ENCODE measurements at regions not wholly inside any gene's neighbourhood (a gene's known extent, or its start where the extent isn't known, plus 50 kb on each side); places are given as distances from the start of the nearest gene placed in this dataset.

DNA sequence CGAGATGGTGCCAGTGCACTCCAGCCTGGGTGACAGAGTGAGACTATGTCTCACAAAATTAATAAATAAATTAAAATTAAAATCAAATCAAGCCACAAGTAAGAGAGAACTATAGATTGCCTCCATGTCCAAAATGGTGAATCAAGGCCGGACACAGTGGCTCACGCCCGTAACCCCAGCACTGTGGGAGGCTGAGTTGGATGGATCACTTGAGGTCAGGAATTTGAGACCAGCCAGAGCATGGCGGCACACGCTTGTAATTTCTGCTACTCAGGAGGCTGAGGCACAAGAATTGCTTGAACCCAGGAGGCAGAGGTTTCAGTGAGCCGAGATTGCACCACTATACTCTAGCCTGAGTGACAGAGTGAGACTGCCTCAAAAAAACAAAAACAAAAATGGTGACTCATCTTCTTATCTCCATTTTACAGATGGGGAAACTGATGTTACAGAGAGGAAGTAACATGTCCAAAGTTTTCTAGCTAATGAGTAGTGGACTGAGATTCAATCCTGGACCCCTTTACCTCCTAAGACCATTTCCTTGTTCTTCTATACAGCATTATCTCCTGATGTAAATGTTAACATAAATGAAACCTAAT lies 99.0 kb upstream of the HNRNPU start (continued):
- TF ChIP-seq, protein P1, sequence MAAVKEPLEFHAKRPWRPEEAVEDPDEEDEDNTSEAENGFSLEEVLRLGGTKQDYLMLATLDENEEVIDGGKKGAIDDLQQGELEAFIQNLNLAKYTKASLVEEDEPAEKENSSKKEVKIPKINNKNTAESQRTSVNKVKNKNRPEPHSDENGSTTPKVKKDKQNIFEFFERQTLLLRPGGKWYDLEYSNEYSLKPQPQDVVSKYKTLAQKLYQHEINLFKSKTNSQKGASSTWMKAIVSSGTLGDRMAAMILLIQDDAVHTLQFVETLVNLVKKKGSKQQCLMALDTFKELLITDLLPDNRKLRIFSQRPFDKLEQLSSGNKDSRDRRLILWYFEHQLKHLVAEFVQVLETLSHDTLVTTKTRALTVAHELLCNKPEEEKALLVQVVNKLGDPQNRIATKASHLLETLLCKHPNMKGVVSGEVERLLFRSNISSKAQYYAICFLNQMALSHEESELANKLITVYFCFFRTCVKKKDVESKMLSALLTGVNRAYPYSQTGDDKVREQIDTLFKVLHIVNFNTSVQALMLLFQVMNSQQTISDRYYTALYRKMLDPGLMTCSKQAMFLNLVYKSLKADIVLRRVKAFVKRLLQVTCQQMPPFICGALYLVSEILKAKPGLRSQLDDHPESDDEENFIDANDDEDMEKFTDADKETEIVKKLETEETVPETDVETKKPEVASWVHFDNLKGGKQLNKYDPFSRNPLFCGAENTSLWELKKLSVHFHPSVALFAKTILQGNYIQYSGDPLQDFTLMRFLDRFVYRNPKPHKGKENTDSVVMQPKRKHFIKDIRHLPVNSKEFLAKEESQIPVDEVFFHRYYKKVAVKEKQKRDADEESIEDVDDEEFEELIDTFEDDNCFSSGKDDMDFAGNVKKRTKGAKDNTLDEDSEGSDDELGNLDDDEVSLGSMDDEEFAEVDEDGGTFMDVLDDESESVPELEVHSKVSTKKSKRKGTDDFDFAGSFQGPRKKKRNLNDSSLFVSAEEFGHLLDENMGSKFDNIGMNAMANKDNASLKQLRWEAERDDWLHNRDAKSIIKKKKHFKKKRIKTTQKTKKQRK (IDR thresholded peaks at IDR 0.05; ENCODE audit: borderline replicate concordance, low read depth, low read length) = no peak
- TF ChIP-seq, protein P2, sequence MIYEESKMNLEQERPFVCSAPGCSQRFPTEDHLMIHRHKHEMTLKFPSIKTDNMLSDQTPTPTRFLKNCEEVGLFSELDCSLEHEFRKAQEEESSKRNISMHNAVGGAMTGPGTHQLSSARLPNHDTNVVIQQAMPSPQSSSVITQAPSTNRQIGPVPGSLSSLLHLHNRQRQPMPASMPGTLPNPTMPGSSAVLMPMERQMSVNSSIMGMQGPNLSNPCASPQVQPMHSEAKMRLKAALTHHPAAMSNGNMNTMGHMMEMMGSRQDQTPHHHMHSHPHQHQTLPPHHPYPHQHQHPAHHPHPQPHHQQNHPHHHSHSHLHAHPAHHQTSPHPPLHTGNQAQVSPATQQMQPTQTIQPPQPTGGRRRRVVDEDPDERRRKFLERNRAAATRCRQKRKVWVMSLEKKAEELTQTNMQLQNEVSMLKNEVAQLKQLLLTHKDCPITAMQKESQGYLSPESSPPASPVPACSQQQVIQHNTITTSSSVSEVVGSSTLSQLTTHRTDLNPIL (CRISPR knock-in tag; IDR thresholded peaks at IDR 0.05) = no peak
- TF ChIP-seq POLR2AphosphoS2 (IDR thresholded peaks at IDR 0.05; ENCODE audit: low read length) (no peak), GTF2F1 (IDR thresholded peaks at IDR 0.05; ENCODE audit: low read depth, low read length) (no peak), CREM (IDR thresholded peaks at IDR 0.05; ENCODE audit: low read depth) (0 out of 2 replicates have a peak, but pooled peaks have one; percentile 8), SIRT6 (IDR thresholded peaks at IDR 0.05; ENCODE audit: low read depth, low read length) (no peak), U2AF1 (optimal IDR thresholded peaks at IDR 0.05; ENCODE audit: low read depth, low read length) (no peak), ZFP30 (CRISPR knock-in tag; IDR thresholded peaks at IDR 0.05; ENCODE audit: borderline replicate concordance) (no peak), ZNF586 (CRISPR knock-in tag; conservative IDR thresholded peaks at IDR 0.05) (no peak), RBM39 (optimal IDR thresholded peaks at IDR 0.05; ENCODE audit: low read depth, low read length) (no peak), ZNF263 (CRISPR knock-in tag; IDR thresholded peaks at IDR 0.05; ENCODE audit: borderline replicate concordance) (no peak)
- TF ChIP-seq, protein P3, sequence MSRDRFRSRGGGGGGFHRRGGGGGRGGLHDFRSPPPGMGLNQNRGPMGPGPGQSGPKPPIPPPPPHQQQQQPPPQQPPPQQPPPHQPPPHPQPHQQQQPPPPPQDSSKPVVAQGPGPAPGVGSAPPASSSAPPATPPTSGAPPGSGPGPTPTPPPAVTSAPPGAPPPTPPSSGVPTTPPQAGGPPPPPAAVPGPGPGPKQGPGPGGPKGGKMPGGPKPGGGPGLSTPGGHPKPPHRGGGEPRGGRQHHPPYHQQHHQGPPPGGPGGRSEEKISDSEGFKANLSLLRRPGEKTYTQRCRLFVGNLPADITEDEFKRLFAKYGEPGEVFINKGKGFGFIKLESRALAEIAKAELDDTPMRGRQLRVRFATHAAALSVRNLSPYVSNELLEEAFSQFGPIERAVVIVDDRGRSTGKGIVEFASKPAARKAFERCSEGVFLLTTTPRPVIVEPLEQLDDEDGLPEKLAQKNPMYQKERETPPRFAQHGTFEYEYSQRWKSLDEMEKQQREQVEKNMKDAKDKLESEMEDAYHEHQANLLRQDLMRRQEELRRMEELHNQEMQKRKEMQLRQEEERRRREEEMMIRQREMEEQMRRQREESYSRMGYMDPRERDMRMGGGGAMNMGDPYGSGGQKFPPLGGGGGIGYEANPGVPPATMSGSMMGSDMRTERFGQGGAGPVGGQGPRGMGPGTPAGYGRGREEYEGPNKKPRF (IDR thresholded peaks at IDR 0.05; ENCODE audit: low read depth, low read length) = no peak
- TF ChIP-seq, protein P4, sequence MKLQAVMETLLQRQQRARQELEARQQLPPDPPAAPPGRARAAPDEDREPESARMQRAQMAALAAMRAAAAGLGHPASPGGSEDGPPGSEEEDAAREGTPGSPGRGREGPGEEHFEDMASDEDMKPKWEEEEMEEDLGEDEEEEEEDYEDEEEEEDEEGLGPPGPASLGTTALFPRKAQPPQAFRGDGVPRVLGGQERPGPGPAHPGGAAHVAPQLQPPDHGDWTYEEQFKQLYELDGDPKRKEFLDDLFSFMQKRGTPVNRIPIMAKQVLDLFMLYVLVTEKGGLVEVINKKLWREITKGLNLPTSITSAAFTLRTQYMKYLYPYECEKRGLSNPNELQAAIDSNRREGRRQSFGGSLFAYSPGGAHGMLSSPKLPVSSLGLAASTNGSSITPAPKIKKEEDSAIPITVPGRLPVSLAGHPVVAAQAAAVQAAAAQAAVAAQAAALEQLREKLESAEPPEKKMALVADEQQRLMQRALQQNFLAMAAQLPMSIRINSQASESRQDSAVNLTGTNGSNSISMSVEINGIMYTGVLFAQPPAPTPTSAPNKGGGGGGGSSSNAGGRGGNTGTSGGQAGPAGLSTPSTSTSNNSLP (IDR thresholded peaks at IDR 0.05; ENCODE audit: borderline replicate concordance, low read depth, low read length) = no peak

Data from K562 (cell line).